H9 (cell line): ENCODE measurements at regions not wholly inside any gene's neighbourhood (a gene's known extent, or its start where the extent isn't known, plus 50 kb on each side); places are given as distances from the start of the nearest gene placed in this dataset.

Source experiments
- DNase-seq: peaks from one replicate; pipeline ENCODE4 v3.0.0-alpha.2; 2017
- H2AFZ ChIP-seq: one replicate; pipeline ENCODE4 v1.6.1; 2013; ENCODE audit warnings: mild to moderate bottlenecking, low read length, control low read depth, moderate library complexity
- H2AK5ac ChIP-seq: 2 replicates; pipeline ENCODE4 v1.6.1; 2013; ENCODE audit warnings: low read length, control low read depth, mixed read lengths; ENCODE audit not compliant: insufficient read length
- H2BK120ac ChIP-seq: one replicate; pipeline ENCODE4 v1.6.1; 2013; ENCODE audit warnings: low read depth, mild to moderate bottlenecking, low read length, control low read depth, inconsistent platforms; ENCODE audit not compliant: poor library complexity, severe bottlenecking
- H2BK12ac ChIP-seq: 2 replicates; pipeline ENCODE4 v1.6.1; 2013; ENCODE audit warnings: low read length, control low read depth, mixed read lengths, low read depth; ENCODE audit not compliant: insufficient read length
- H2BK15ac ChIP-seq: 2 replicates; pipeline ENCODE4 v1.6.1; 2013; ENCODE audit warnings: low read depth, low read length, control low read depth
- H2BK20ac ChIP-seq: one replicate; pipeline ENCODE4 v1.6.1; 2013; ENCODE audit warnings: low read depth, mild to moderate bottlenecking, low read length, control low read depth, inconsistent platforms; ENCODE audit not compliant: poor library complexity, severe bottlenecking
- H2BK5ac ChIP-seq: 2 replicates; pipeline ENCODE4 v1.6.1; 2013; ENCODE audit warnings: low read length, control low read depth, mixed read lengths; ENCODE audit not compliant: insufficient read length
- H3K14ac ChIP-seq: 2 replicates; pipeline ENCODE4 v1.6.1; 2013; ENCODE audit warnings: low read length, control low read depth; ENCODE audit not compliant: insufficient read depth
- H3K18ac ChIP-seq: 2 replicates; pipeline ENCODE4 v1.6.1; 2013; ENCODE audit warnings: low read depth, mild to moderate bottlenecking, mixed read lengths, low read length, control low read depth; ENCODE audit not compliant: insufficient read length
- H3K23ac ChIP-seq: 2 replicates; pipeline ENCODE4 v1.6.1; 2013; ENCODE audit warnings: low read length, control low read depth, mixed read lengths, low read depth; ENCODE audit not compliant: insufficient read length
- H3K23me2 ChIP-seq: 2 replicates; pipeline ENCODE4 v1.6.1; 2013; ENCODE audit warnings: low read depth, mild to moderate bottlenecking, mixed read lengths, low read length, control low read depth; ENCODE audit not compliant: insufficient read length, poor library complexity, severe bottlenecking
- H3K27ac ChIP-seq: 2 replicates; pipeline ENCODE4 v1.5.1; 2013; ENCODE audit warnings: low read length, control low read depth, mixed read lengths, low read depth; ENCODE audit not compliant: insufficient read length
- H3K27me3 ChIP-seq: 2 replicates; pipeline ENCODE4 v1.6.1; 2013; ENCODE audit warnings: low read length, control low read depth, inconsistent platforms; ENCODE audit not compliant: insufficient read depth
- H3K4ac ChIP-seq: 2 replicates; pipeline ENCODE4 v1.6.1; 2013; ENCODE audit warnings: low read depth, mild to moderate bottlenecking, control low read depth, inconsistent platforms, low read length, moderate library complexity
- H3K4me1 ChIP-seq: 2 replicates; pipeline ENCODE4 v1.6.1; 2013; ENCODE audit warnings: low read length, control low read depth, inconsistent platforms; ENCODE audit not compliant: insufficient read depth
- H3K4me2 ChIP-seq: 2 replicates; pipeline ENCODE4 v1.6.1; 2013; ENCODE audit warnings: low read length, control low read depth, mixed read lengths; ENCODE audit not compliant: insufficient read length, insufficient read depth
- H3K56ac ChIP-seq: 2 replicates; pipeline ENCODE4 v1.6.1; 2013; ENCODE audit warnings: low read depth, mild to moderate bottlenecking, mixed read lengths, low read length, control low read depth; ENCODE audit not compliant: insufficient read length
- H3K79me1 ChIP-seq: 2 replicates; pipeline ENCODE4 v1.6.1; 2013; ENCODE audit warnings: low read depth, mild to moderate bottlenecking, moderate library complexity, low read length, control low read depth, inconsistent platforms; ENCODE audit not compliant: insufficient read depth, poor library complexity, severe bottlenecking
- H3K79me2 ChIP-seq: 2 replicates; pipeline ENCODE4 v1.6.1; 2013; ENCODE audit warnings: low read length, control low read depth, inconsistent platforms; ENCODE audit not compliant: insufficient read depth
- H3K9ac ChIP-seq: 2 replicates; pipeline ENCODE4 v1.6.1; 2013; ENCODE audit warnings: low read length, control low read depth, mixed read lengths; ENCODE audit not compliant: insufficient read length; ENCODE audit errors: extremely low read depth
- H3K9me3 ChIP-seq: one replicate; pipeline ENCODE4 v1.6.1; 2013; ENCODE audit warnings: low read depth, low read length, inconsistent platforms; ENCODE audit not compliant: control insufficient read depth
- H3T11ph ChIP-seq: one replicate; pipeline ENCODE4 v1.6.1; 2013; ENCODE audit warnings: mild to moderate bottlenecking, low read length, control low read depth, inconsistent platforms
- H4K20me1 ChIP-seq: one replicate; pipeline ENCODE4 v1.6.1; 2013; ENCODE audit not compliant: control insufficient read depth, insufficient read length, insufficient read depth
- H4K5ac ChIP-seq: 2 replicates; pipeline ENCODE4 v1.6.1; 2013; ENCODE audit warnings: low read depth, mild to moderate bottlenecking, mixed read lengths, low read length, control low read depth; ENCODE audit not compliant: insufficient read length
- H4K8ac ChIP-seq: replicated peaks from 2 replicates; pipeline ENCODE4 v1.6.1; 2013; ENCODE audit warnings: low read length, control low read depth, mixed read lengths, low read depth; ENCODE audit not compliant: insufficient read length
- H4K91ac ChIP-seq: 2 replicates; pipeline ENCODE4 v1.6.1; 2013; ENCODE audit warnings: low read depth, mild to moderate bottlenecking, moderate library complexity, mixed read lengths, low read length, control low read depth; ENCODE audit not compliant: insufficient read length
- H3K27ac Mint-ChIP-seq, 3 experiments: 2 replicates in 2 of 3; 3 replicates in 1 of 3; pipeline ENCODE4 v1.8.0; 2020 to 2021; ENCODE audit warnings: mixed read lengths in 3 of 3, mild to moderate bottlenecking in 1 of 3, moderate library complexity in 1 of 3
- H3K27me3 Mint-ChIP-seq: 2 replicates; pipeline ENCODE4 v1.8.0; 2021; ENCODE audit warnings: low read depth, mild to moderate bottlenecking, moderate library complexity, mixed read lengths
- H3K36me3 Mint-ChIP-seq, 3 experiments: 2 replicates in 2 of 3; 3 replicates in 1 of 3; pipeline ENCODE4 v1.8.0; 2020 to 2021; ENCODE audit warnings: low read depth in 3 of 3, mixed read lengths in 3 of 3; ENCODE audit not compliant: insufficient read depth in 1 of 3
- H3K4me1 Mint-ChIP-seq, 2 experiments: 2 replicates each; pipeline ENCODE4 v1.8.0; 2020; ENCODE audit warnings: mixed read lengths in 2 of 2
- H3K4me3 Mint-ChIP-seq, 2 experiments: 2 replicates in 1 of 2; 3 replicates in 1 of 2; pipeline ENCODE4 v1.8.0; 2020 to 2021; ENCODE audit warnings: mild to moderate bottlenecking in 2 of 2, mixed read lengths in 2 of 2, moderate library complexity in 1 of 2
- H3K9me3 Mint-ChIP-seq, 2 experiments: 2 replicates in 1 of 2; 3 replicates in 1 of 2; pipeline ENCODE4 v1.8.0; 2020; ENCODE audit warnings: mild to moderate bottlenecking in 2 of 2, mixed read lengths in 2 of 2, moderate library complexity in 1 of 2
- WGBS: extraction: QIAGEN DNeasy Blood & Tissue Kit; methylation state at CpG from one replicate; pipeline ENCODE4 v1.1.7; 2013; ENCODE audit warnings: missing lambda C conversion rate, low lambda C conversion rate, mixed read lengths; ENCODE audit not compliant: insufficient read length; ENCODE audit errors: extremely low coverage; 5-methylcytosine and 5-hydroxymethylcytosine counted together
- TF ChIP-seq, protein P1 (sequence below): fragments of 200-600 bp; sonication (generic); conservative IDR thresholded peaks from 3 replicates; pipeline ENCODE4 v1.8.0; 2021; ENCODE audit warnings: antibody characterized with exemption, mild to moderate bottlenecking

DNA sequence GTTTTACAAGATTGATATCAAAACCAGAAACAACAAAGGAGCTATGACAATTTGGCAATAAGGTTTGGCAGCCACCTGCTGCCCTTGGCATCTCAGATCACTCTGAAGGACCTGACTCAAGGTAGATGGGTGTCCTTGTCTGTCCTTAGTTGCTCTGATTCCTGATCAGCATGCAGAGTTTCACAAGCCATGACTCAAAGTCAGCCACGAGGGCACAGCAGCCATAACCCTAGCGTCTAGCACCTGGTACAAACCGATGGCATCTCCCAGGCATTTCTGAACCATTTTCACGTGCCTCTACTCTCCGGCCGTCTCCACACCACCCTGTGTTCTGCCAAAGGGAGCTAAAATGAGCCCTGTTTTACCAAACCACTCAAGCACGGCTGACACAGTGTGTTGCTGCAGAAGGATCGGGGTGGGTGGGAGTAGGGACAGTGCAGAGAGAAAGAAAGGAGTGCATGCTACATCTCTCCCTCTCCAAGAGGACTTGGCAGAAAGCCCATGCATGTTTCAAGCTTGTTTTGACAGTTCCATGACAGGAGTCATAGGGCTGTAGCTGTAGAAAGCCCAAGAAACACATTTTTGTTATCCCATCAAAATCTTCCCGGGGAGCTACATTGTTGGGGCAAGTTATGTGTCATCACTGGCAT is 297.3 kb downstream of the ABCC12 start:
- H3K23ac ChIP-seq: no peak overlapping the region
- TF ChIP-seq, protein P1, sequence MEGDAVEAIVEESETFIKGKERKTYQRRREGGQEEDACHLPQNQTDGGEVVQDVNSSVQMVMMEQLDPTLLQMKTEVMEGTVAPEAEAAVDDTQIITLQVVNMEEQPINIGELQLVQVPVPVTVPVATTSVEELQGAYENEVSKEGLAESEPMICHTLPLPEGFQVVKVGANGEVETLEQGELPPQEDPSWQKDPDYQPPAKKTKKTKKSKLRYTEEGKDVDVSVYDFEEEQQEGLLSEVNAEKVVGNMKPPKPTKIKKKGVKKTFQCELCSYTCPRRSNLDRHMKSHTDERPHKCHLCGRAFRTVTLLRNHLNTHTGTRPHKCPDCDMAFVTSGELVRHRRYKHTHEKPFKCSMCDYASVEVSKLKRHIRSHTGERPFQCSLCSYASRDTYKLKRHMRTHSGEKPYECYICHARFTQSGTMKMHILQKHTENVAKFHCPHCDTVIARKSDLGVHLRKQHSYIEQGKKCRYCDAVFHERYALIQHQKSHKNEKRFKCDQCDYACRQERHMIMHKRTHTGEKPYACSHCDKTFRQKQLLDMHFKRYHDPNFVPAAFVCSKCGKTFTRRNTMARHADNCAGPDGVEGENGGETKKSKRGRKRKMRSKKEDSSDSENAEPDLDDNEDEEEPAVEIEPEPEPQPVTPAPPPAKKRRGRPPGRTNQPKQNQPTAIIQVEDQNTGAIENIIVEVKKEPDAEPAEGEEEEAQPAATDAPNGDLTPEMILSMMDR: no peak
- H3K27ac ChIP-seq: no peak overlapping the region
- no CpG with 5 or more reads among the region's 9 CpGs for WGBS
- H3K56ac ChIP-seq: no peak overlapping the region
- DNase-seq: no peak
- no peak overlapping the region for H2BK20ac ChIP-seq
- no peak overlapping the region for H2BK12ac ChIP-seq
- no peak overlapping the region for H3K4me3 Mint-ChIP-seq
- H3K4me1 Mint-ChIP-seq: peaks cover 17 to 25% of the 10 kb centered on the region in 2 experiments
- no peaks in the 10 kb centered on the region for H4K20me1 ChIP-seq
- no peak overlapping the region for H3K18ac ChIP-seq
- no peak overlapping the region for H3K27ac Mint-ChIP-seq
- no peak overlapping the region for H3K4ac ChIP-seq
- H3K79me1 ChIP-seq: no peaks in the 10 kb centered on the region
- H2AFZ ChIP-seq: no peak overlapping the region
- no peaks in the 10 kb centered on the region for H3K27me3 ChIP-seq
- no peak overlapping the region for H2AK5ac ChIP-seq
- H4K8ac ChIP-seq: no peak overlapping the region
- H2BK5ac ChIP-seq: no peak overlapping the region
- peaks cover 2% of the 10 kb centered on the region for H3K27me3 Mint-ChIP-seq
- H3K9me3 ChIP-seq: no peaks in the 10 kb centered on the region
- no peaks in the 10 kb centered on the region for H3K23me2 ChIP-seq
- H3K79me2 ChIP-seq: no peaks in the 10 kb centered on the region
- H3K14ac ChIP-seq: no peak overlapping the region
- H3K4me1 ChIP-seq: no peaks in the 10 kb centered on the region
- no peak overlapping the region for H2BK120ac ChIP-seq
- H3K9ac ChIP-seq: no peak overlapping the region
- H3T11ph ChIP-seq: no peak overlapping the region
- no peak overlapping the region for H2BK15ac ChIP-seq
- H3K4me2 ChIP-seq: no peak overlapping the region
- H4K5ac ChIP-seq: no peak overlapping the region
- H4K91ac ChIP-seq: no peak overlapping the region
- H3K9me3 Mint-ChIP-seq: peaks cover 0 to 5% of the 10 kb centered on the region in 2 experiments; a peak in 4 of 5 replicates
- H3K36me3 Mint-ChIP-seq: peaks cover 5 to 10% (median 6%) of the 10 kb centered on the region in 3 experiments; a peak in 6 of 7 replicates
